ENCODE measurements at regions not wholly inside any gene's neighbourhood (a gene's known extent, or its start where the extent isn't known, plus 50 kb on each side); places are given as distances from the start of the nearest gene placed in this dataset.

GRCh38 chr2:14424478-14425390, 207.8 kb upstream of the LRATD1 start:
- CTCF ChIA-PET (ENCODE audit: low intra/inter-chr PET ratio) = no interaction called here

More at GRCh38 chr2:14424478-14425390, 207.8 kb upstream of the LRATD1 start:
- DNase-seq (ENCODE audit: extremely low read depth in 1 of 4, low spot score in 3 of 4) (no peak), FAIRE-seq (no peak), ATAC-seq (no peak)
- no peak overlapping the region for H3K4me2 ChIP-seq (ENCODE audit: insufficient read depth, low read length)
- no TSS peak for BruUV-seq (replicated peaks)
- no peaks in the 10 kb centered on the region for H3K27me3 ChIP-seq (ENCODE audit: control insufficient read depth in 2 of 2, insufficient read depth in 2 of 2, low read length in 2 of 2)
- H2AFZ ChIP-seq (ENCODE audit: low read depth, low read length) = no peak overlapping the region
- no peaks in the 10 kb centered on the region for H3K36me3 ChIP-seq (ENCODE audit: control insufficient read depth, insufficient read depth, low read length)
- in situ Hi-C loops (cut with MboI) (no loop called here), intact Hi-C loops (cut with micrococcal nuclease) (no loop called here)
- H3K9ac ChIP-seq (ENCODE audit: insufficient read depth in 1 of 2, low read depth in 2 of 2, low read length in 2 of 2) = no peak overlapping the region
- H3K4me1 ChIP-seq (replicated peaks in 1 of 2; ENCODE audit: control insufficient read depth in 2 of 2, insufficient read depth in 2 of 2, low read length in 2 of 2) = no peaks in the 10 kb centered on the region
- 0% methylated on average over 5 of the region's 5 CpGs for WGBS (ENCODE audit: insufficient coverage, low coverage, missing lambda C conversion rate)
- no peaks in the 10 kb centered on the region for H3K79me2 ChIP-seq (ENCODE audit: control insufficient read depth, insufficient read depth, low read length)
- POLR2A ChIA-PET = no interaction called here
- no peaks in the 10 kb centered on the region for H3K9me3 ChIP-seq (replicated peaks; ENCODE audit: control insufficient read depth, insufficient read depth, low read depth, low read length)
- no peaks in the 10 kb centered on the region for H4K20me1 ChIP-seq (replicated peaks; ENCODE audit: control insufficient read depth, insufficient read depth, low read length)
- no peak overlapping the region for H3K4me3 ChIP-seq
- H3K9me1 ChIP-seq (ENCODE audit: control insufficient read depth, insufficient read depth, low read length) = no peaks in the 10 kb centered on the region
- TF ChIP-seq NONO (IDR thresholded peaks at IDR 0.05; ENCODE audit: low read depth in 2 of 2, low read length in 1 of 2) (no peak), TAF1 (IDR thresholded peaks at IDR 0.05; ENCODE audit: control insufficient read depth, extremely low read depth, insufficient read depth, low read length, severe bottlenecking) (no peak), HOMEZ (CRISPR knock-in tag; IDR thresholded peaks at IDR 0.05) (no peak), E2F3 (CRISPR knock-in tag; IDR thresholded peaks at IDR 0.05) (no peak)
- H3K27ac ChIP-seq (ENCODE audit: extremely low read depth, low read depth, low read length) = no peak overlapping the region
